G401 (cell line): ENCODE measurements at regions not wholly inside any gene's neighbourhood (a gene's known extent, or its start where the extent isn't known, plus 50 kb on each side); places are given as distances from the start of the nearest gene placed in this dataset.

Source experiments
- DNase-seq: peaks from one replicate; pipeline ENCODE4 v3.0.0-alpha.2; 2015; ENCODE audit warnings: low spot score
- in situ Hi-C: cut with HindIII; loops from 2 replicates; pipeline ENCODE4 v1.10.0; 2016; ENCODE audit warnings: low sequenced_read_pairs, mixed read lengths

GRCh38 chr15:24899795-24900194 lies 55.0 kb upstream of the SNRPN start:
- in situ Hi-C loops = no loop called here
- DNase-seq = no peak

GRCh38 chr15:24901409-24901808 lies 53.4 kb upstream of the SNRPN start:
- no peak for DNase-seq
- in situ Hi-C loops = no loop called here
